CD14-positive monocyte (primary cell): ENCODE measurements at regions not wholly inside any gene's neighbourhood (a gene's known extent, or its start where the extent isn't known, plus 50 kb on each side); places are given as distances from the start of the nearest gene placed in this dataset.

ENCODE experiments used
- DNase-seq, 3 donors: peaks; one replicate each; pipeline ENCODE4 v3.0.0-alpha.2; 2011 to 2022
- H2AFZ ChIP-seq: 2 replicates; pipeline ENCODE4 v1.6.0; 2012; ENCODE audit warnings: mild to moderate bottlenecking, low read depth, low read length, inconsistent platforms; ENCODE audit not compliant: insufficient read depth, poor library complexity, severe bottlenecking
- H3K27ac ChIP-seq, 2 donors: 1 replicate in 1 of 2; 2 replicates in 1 of 2; pipeline ENCODE4 v1.5.1; 2012 to 2013; ENCODE audit warnings: low read length in 2 of 2, control low read depth in 1 of 2, inconsistent platforms in 1 of 2, low read depth in 1 of 2, mild to moderate bottlenecking in 1 of 2
- H3K27me3 ChIP-seq, 2 donors: one replicate each; pipeline versions ENCODE4 v1.6.0 to v1.6.1; 2011 to 2013; ENCODE audit warnings: low read length in 2 of 2; ENCODE audit not compliant: control insufficient read depth in 2 of 2, insufficient read depth in 2 of 2
- H3K36me3 ChIP-seq, 2 donors: replicated peaks in 1 of 2; 1 replicate in 1 of 2; 2 replicates in 1 of 2; pipeline versions ENCODE4 v1.5.1 to v1.6.1; 2012 to 2013; ENCODE audit warnings: low read length in 2 of 2, control low read depth in 1 of 2, inconsistent platforms in 1 of 2, mild to moderate bottlenecking in 1 of 2; ENCODE audit not compliant: insufficient read depth in 2 of 2, control insufficient read depth in 1 of 2
- H3K4me1 ChIP-seq, 2 donors: 1 replicate in 1 of 2; 2 replicates in 1 of 2; pipeline versions ENCODE4 v1.5.1 to v1.6.1; 2012 to 2013; ENCODE audit warnings: low read length in 2 of 2, control low read depth in 1 of 2, inconsistent platforms in 1 of 2, mild to moderate bottlenecking in 1 of 2, moderate library complexity in 1 of 2; ENCODE audit not compliant: insufficient read depth in 2 of 2, control insufficient read depth in 1 of 2
- H3K4me2 ChIP-seq: replicated peaks from 2 replicates; pipeline ENCODE3; 2012; ENCODE audit warnings: low read length, moderate library complexity, mild to moderate bottlenecking; ENCODE audit not compliant: poor library complexity, severe bottlenecking; ENCODE audit errors: extremely low read depth
- H3K4me3 ChIP-seq, 3 experiments: fragments of 200-600 bp in 1 of 3; sonication (generic) in 1 of 3; replicated peaks in 1 of 3; 1 replicate in 2 of 3; 2 replicates in 1 of 3; pipeline ENCODE4 v1.5.1; 2011 to 2013; ENCODE audit warnings: low read length in 3 of 3, mild to moderate bottlenecking in 3 of 3, control low read depth in 2 of 3, low read depth in 2 of 3, inconsistent platforms in 1 of 3, moderate library complexity in 1 of 3
- H3K79me2 ChIP-seq: 2 replicates; pipeline ENCODE4 v1.6.0; 2012; ENCODE audit warnings: mild to moderate bottlenecking, control low read depth, inconsistent platforms, low read length, moderate library complexity; ENCODE audit not compliant: insufficient read depth
- H3K9ac ChIP-seq: 2 replicates; pipeline ENCODE4 v1.6.0; 2017; ENCODE audit warnings: low read length, mild to moderate bottlenecking; ENCODE audit not compliant: insufficient read depth, poor library complexity, severe bottlenecking
- H3K9me3 ChIP-seq, 2 donors: replicated peaks in 1 of 2; 1 replicate in 1 of 2; 2 replicates in 1 of 2; pipeline versions ENCODE4 v1.5.1 to v1.6.1; 2012 to 2013; ENCODE audit warnings: low read length in 2 of 2, control low read depth in 1 of 2; ENCODE audit not compliant: control insufficient read depth in 1 of 2, insufficient read depth in 1 of 2
- H4K20me1 ChIP-seq: 2 replicates; pipeline ENCODE4 v1.6.0; 2012; ENCODE audit warnings: mild to moderate bottlenecking, low read length, control low read depth, moderate library complexity; ENCODE audit not compliant: insufficient read depth
- H3K27ac Mint-ChIP-seq, 7 donors: one replicate each; pipeline ENCODE4 v1.8.0; 2020; ENCODE audit warnings: mild to moderate bottlenecking in 7 of 7, mixed read lengths in 7 of 7, moderate library complexity in 6 of 7, inconsistent platforms in 2 of 7
- H3K27me3 Mint-ChIP-seq, 3 donors: one replicate each; pipeline ENCODE4 v1.8.0; 2021 to 2022; ENCODE audit warnings: low read depth in 3 of 3, mild to moderate bottlenecking in 3 of 3, mixed read lengths in 3 of 3, moderate library complexity in 3 of 3, inconsistent platforms in 1 of 3
- H3K36me3 Mint-ChIP-seq, 2 donors: one replicate each; pipeline ENCODE4 v1.8.0; 2020; ENCODE audit warnings: mixed read lengths in 2 of 2, inconsistent platforms in 1 of 2, mild to moderate bottlenecking in 1 of 2
- H3K4me1 Mint-ChIP-seq: one replicate; pipeline ENCODE4 v1.8.0; 2020; ENCODE audit warnings: mild to moderate bottlenecking, mixed read lengths
- H3K4me3 Mint-ChIP-seq, 2 donors: one replicate each; pipeline ENCODE4 v1.8.0; 2020; ENCODE audit warnings: mild to moderate bottlenecking in 2 of 2, mixed read lengths in 2 of 2, moderate library complexity in 1 of 2
- H3K9me3 Mint-ChIP-seq, 7 donors: one replicate each; pipeline ENCODE4 v1.8.0; 2020 to 2022; ENCODE audit warnings: mixed read lengths in 7 of 7, mild to moderate bottlenecking in 6 of 7, moderate library complexity in 6 of 7, inconsistent platforms in 2 of 7
- CTCF ChIP-seq: fragments of 200-600 bp; IDR thresholded peaks from one replicate; pipeline ENCODE4 v1.8.0; 2022; ENCODE audit warnings: antibody characterized with exemption, mild to moderate bottlenecking
- WGBS: methylation state at CpG from one replicate; pipeline ENCODE4 v1.1.5; 2013; ENCODE audit warnings: missing lambda C conversion rate; ENCODE audit not compliant: insufficient coverage; 5-methylcytosine and 5-hydroxymethylcytosine counted together
- intact Hi-C, 2 donors: fragments of 100-400 bp; cut with micrococcal nuclease; formaldehyde crosslinking; loops; one replicate each; pipeline versions ENCODE4 v1.15.0 to v1.15.1; 2023

- H3K9me3 Mint-ChIP-seq = peaks cover 0 to 8% (median 4%) of the 10 kb centered on the region in 7 donors
- H3K4me1 ChIP-seq = no peaks in the 10 kb centered on the region
- no peaks in the 10 kb centered on the region for H3K4me1 Mint-ChIP-seq
Observed at GRCh38 chr6:112450663-112451062, 103.5 kb downstream of the RFPL4B start.

GRCh38 chr6:112457886-112458285, 110.8 kb downstream of the RFPL4B start:
- no peaks in the 10 kb centered on the region for H3K4me1 Mint-ChIP-seq
- Histone ChIP-seq H3K9me3 (no peaks in the 10 kb centered on the region), H3K4me2 (no peak overlapping the region), H3K4me1 (no peaks in the 10 kb centered on the region), H3K27ac (no peak overlapping the region), H3K36me3 (no peaks in the 10 kb centered on the region), H3K79me2 (no peaks in the 10 kb centered on the region), H3K9ac (no peak overlapping the region), H3K4me3 (no peak overlapping the region), H4K20me1 (no peaks in the 10 kb centered on the region), H2AFZ (no peak overlapping the region), H3K27me3 (no peaks in the 10 kb centered on the region)
- no peaks in the 10 kb centered on the region for H3K27me3 Mint-ChIP-seq
- H3K4me3 Mint-ChIP-seq = no peak overlapping the region
- WGBS = no CpG with 5 or more reads among the region's 1 CpG
- no peak for TF ChIP-seq CTCF
- H3K9me3 Mint-ChIP-seq = no peaks in the 10 kb centered on the region
- DNase-seq = no peak
- H3K36me3 Mint-ChIP-seq = no peaks in the 10 kb centered on the region
- no peak overlapping the region for H3K27ac Mint-ChIP-seq
- intact Hi-C loops = no loop called here

More at GRCh38 chr6:112450663-112451062, 103.5 kb downstream of the RFPL4B start:
- H3K4me3 ChIP-seq = no peak overlapping the region
- H3K36me3 ChIP-seq = no peaks in the 10 kb centered on the region
- Mint-ChIP-seq H3K4me3 (no peak overlapping the region), H3K27ac (no peak overlapping the region), H3K27me3 (peaks cover 0 to 2% (median 0%) of the 10 kb centered on the region in 3 donors), H3K36me3 (no peaks in the 10 kb centered on the region)
- no peak for DNase-seq
- TF ChIP-seq CTCF = no peak
- H3K79me2 ChIP-seq = no peaks in the 10 kb centered on the region
- peaks cover 0 to 3% of the 10 kb centered on the region in 2 donors for H3K9me3 ChIP-seq
- no peak overlapping the region for H3K9ac ChIP-seq
- no peak overlapping the region for H3K4me2 ChIP-seq
- H4K20me1 ChIP-seq = no peaks in the 10 kb centered on the region
- H2AFZ ChIP-seq = no peak overlapping the region
- H3K27me3 ChIP-seq = no peaks in the 10 kb centered on the region
- no peak overlapping the region for H3K27ac ChIP-seq
- intact Hi-C loops = no loop called here
